Neuronal stem cell (in vitro differentiated cells): ENCODE measurements at regions not wholly inside any gene's neighbourhood (a gene's known extent, or its start where the extent isn't known, plus 50 kb on each side); places are given as distances from the start of the nearest gene placed in this dataset.

Experiments
- DNase-seq: peaks from one replicate; pipeline ENCODE4 v3.0.0-alpha.2; 2013; ENCODE audit warnings: low spot score
- H2AFZ ChIP-seq: one replicate; pipeline ENCODE4 v1.6.1; 2013; ENCODE audit warnings: mild to moderate bottlenecking, low read length, inconsistent platforms
- H2AK5ac ChIP-seq: 2 replicates; pipeline ENCODE4 v1.6.1; 2013; ENCODE audit warnings: low read depth, mild to moderate bottlenecking, inconsistent platforms, low read length, moderate library complexity, mixed read lengths
- H2BK120ac ChIP-seq: 2 replicates; pipeline ENCODE4 v1.6.1; 2013; ENCODE audit warnings: low read depth, mild to moderate bottlenecking, inconsistent platforms, low read length, moderate library complexity, mixed read lengths
- H2BK12ac ChIP-seq: one replicate; pipeline ENCODE4 v1.6.1; 2013; ENCODE audit warnings: low read length, inconsistent platforms
- H2BK15ac ChIP-seq: 2 replicates; pipeline ENCODE4 v1.6.1; 2013; ENCODE audit warnings: mild to moderate bottlenecking, low read length, inconsistent platforms, mixed read lengths
- H2BK5ac ChIP-seq: one replicate; pipeline ENCODE4 v1.6.1; 2013; ENCODE audit warnings: inconsistent platforms, mild to moderate bottlenecking, low read length, moderate library complexity
- H3K14ac ChIP-seq: one replicate; pipeline ENCODE4 v1.6.1; 2013; ENCODE audit warnings: low read length, inconsistent platforms
- H3K18ac ChIP-seq: 2 replicates; pipeline ENCODE4 v1.6.1; 2013; ENCODE audit warnings: low read length, inconsistent platforms
- H3K23ac ChIP-seq: 2 replicates; pipeline ENCODE4 v1.6.1; 2013; ENCODE audit warnings: low read depth, mild to moderate bottlenecking, mixed read lengths, low read length, inconsistent platforms; ENCODE audit not compliant: poor library complexity
- H3K27ac ChIP-seq: replicated peaks from 3 replicates; pipeline ENCODE4 v1.5.1; 2013; ENCODE audit warnings: low read length, inconsistent platforms
- H3K27me3 ChIP-seq, 3 experiments: 2 replicates each; pipeline ENCODE4 v1.6.1; 2013; ENCODE audit warnings: low read length in 3 of 3, mild to moderate bottlenecking in 2 of 3, inconsistent platforms in 1 of 3, low read depth in 1 of 3, mixed read lengths in 1 of 3, moderate library complexity in 1 of 3; ENCODE audit not compliant: control insufficient read depth in 3 of 3, insufficient read depth in 3 of 3
- H3K36me3 ChIP-seq, 2 donors: replicated peaks in 1 of 2; 2 replicates each; pipeline ENCODE4 v1.6.1; 2013; ENCODE audit warnings: low read length in 2 of 2; ENCODE audit not compliant: control insufficient read depth in 2 of 2, insufficient read depth in 2 of 2
- H3K4ac ChIP-seq: 2 replicates; pipeline ENCODE4 v1.6.1; 2013; ENCODE audit warnings: inconsistent platforms, mild to moderate bottlenecking, low read length, moderate library complexity
- H3K4me1 ChIP-seq, 2 donors: 1 replicate in 1 of 2; 2 replicates in 1 of 2; pipeline ENCODE4 v1.6.1; 2013; ENCODE audit warnings: low read length in 2 of 2, low read depth in 1 of 2; ENCODE audit not compliant: control insufficient read depth in 2 of 2, insufficient read depth in 1 of 2
- H3K4me2 ChIP-seq: one replicate; pipeline ENCODE4 v1.6.1; 2013; ENCODE audit warnings: mild to moderate bottlenecking, low read length, inconsistent platforms; ENCODE audit not compliant: insufficient read depth, poor library complexity, severe bottlenecking
- H3K4me3 ChIP-seq, 2 donors: 2 replicates each; pipeline ENCODE4 v1.5.1; 2013; ENCODE audit warnings: low read length in 2 of 2, mild to moderate bottlenecking in 2 of 2, inconsistent platforms in 1 of 2, moderate library complexity in 1 of 2
- H3K79me1 ChIP-seq: one replicate; pipeline ENCODE4 v1.6.1; 2013; ENCODE audit warnings: low read depth, mild to moderate bottlenecking, inconsistent platforms, low read length, moderate library complexity
- H3K9ac ChIP-seq: one replicate; pipeline ENCODE4 v1.6.1; 2013; ENCODE audit warnings: mild to moderate bottlenecking, low read depth, low read length, inconsistent platforms; ENCODE audit not compliant: poor library complexity
- H3K9me3 ChIP-seq, 2 donors: replicated peaks in 1 of 2; 2 replicates each; pipeline versions ENCODE3 to v1.6.1; 2013; ENCODE audit warnings: low read length in 2 of 2, mild to moderate bottlenecking in 2 of 2, inconsistent platforms in 1 of 2, low read depth in 1 of 2, mixed read lengths in 1 of 2, moderate library complexity in 1 of 2; ENCODE audit not compliant: control insufficient read depth in 2 of 2, insufficient read depth in 1 of 2
- H4K8ac ChIP-seq: one replicate; pipeline ENCODE4 v1.6.1; 2013; ENCODE audit warnings: low read depth, mild to moderate bottlenecking, inconsistent platforms, low read length, moderate library complexity
- H4K91ac ChIP-seq: one replicate; pipeline ENCODE4 v1.6.1; 2013; ENCODE audit warnings: low read length, low read depth, mild to moderate bottlenecking, inconsistent platforms; ENCODE audit not compliant: poor library complexity
- WGBS, 2 donors: extraction: QIAGEN DNeasy Blood & Tissue Kit; methylation state at CpG; one replicate each; pipeline ENCODE4 v1.1.7; 2013; ENCODE audit warnings: missing lambda C conversion rate in 2 of 2, mixed read lengths in 1 of 2; ENCODE audit not compliant: insufficient read length in 2 of 2, insufficient replicate concordance in 1 of 2; ENCODE audit errors: extremely low coverage in 2 of 2; 5-methylcytosine and 5-hydroxymethylcytosine counted together

- DNase-seq = no peak
- no CpG with 5 or more reads among the region's 2 CpGs for WGBS, 2 donors
- no peak overlapping the region for H2AK5ac ChIP-seq
These were observed 86.6 kb downstream of the BUB3 start for GRCh38 chr10:123240776-123241175.

GRCh38 chr10:123241391-123242141, 87.4 kb downstream of the BUB3 start:
- no peak overlapping the region for H2BK5ac ChIP-seq
- H3K14ac ChIP-seq = no peak overlapping the region
- no peak overlapping the region for H3K18ac ChIP-seq
- no peak overlapping the region for H3K27ac ChIP-seq
- no peaks in the 10 kb centered on the region for H3K36me3 ChIP-seq
- H3K27me3 ChIP-seq = no peaks in the 10 kb centered on the region
- H3K79me1 ChIP-seq = no peaks in the 10 kb centered on the region
- H4K91ac ChIP-seq = no peak overlapping the region
- H2AFZ ChIP-seq = no peak overlapping the region
- H3K4me2 ChIP-seq = no peak overlapping the region
- no peak overlapping the region for H2AK5ac ChIP-seq
- H3K23ac ChIP-seq = no peak overlapping the region
- H3K9ac ChIP-seq = no peak overlapping the region
- WGBS, 2 donors = no CpG with 5 or more reads among the region's 7 CpGs
- H4K8ac ChIP-seq = no peak overlapping the region
- no peak overlapping the region for H2BK120ac ChIP-seq
- H2BK15ac ChIP-seq = no peak overlapping the region
- no peak overlapping the region for H2BK12ac ChIP-seq
- no peak for DNase-seq
- H3K9me3 ChIP-seq = no peaks in the 10 kb centered on the region
- H3K4ac ChIP-seq = no peak overlapping the region
- no peak overlapping the region for H3K4me3 ChIP-seq
- H3K4me1 ChIP-seq = no peaks in the 10 kb centered on the region

More at GRCh38 chr10:123240776-123241175, 86.6 kb downstream of the BUB3 start:
- no peak overlapping the region for H3K27ac ChIP-seq
- H3K4me3 ChIP-seq = no peak overlapping the region
- no peak overlapping the region for H3K9ac ChIP-seq
- H3K79me1 ChIP-seq = no peaks in the 10 kb centered on the region
- no peaks in the 10 kb centered on the region for H3K36me3 ChIP-seq
- no peak overlapping the region for H2AFZ ChIP-seq
- H2BK15ac ChIP-seq = no peak overlapping the region
- H3K14ac ChIP-seq = no peak overlapping the region
- no peak overlapping the region for H4K8ac ChIP-seq
- no peak overlapping the region for H2BK120ac ChIP-seq
- no peak overlapping the region for H3K4ac ChIP-seq
- H3K4me1 ChIP-seq = no peaks in the 10 kb centered on the region
- H2BK5ac ChIP-seq = no peak overlapping the region
- H3K18ac ChIP-seq = no peak overlapping the region
- no peak overlapping the region for H4K91ac ChIP-seq
- H3K27me3 ChIP-seq = no peaks in the 10 kb centered on the region
- no peak overlapping the region for H3K23ac ChIP-seq
- H3K9me3 ChIP-seq = no peaks in the 10 kb centered on the region
- H2BK12ac ChIP-seq = no peak overlapping the region
- H3K4me2 ChIP-seq = no peak overlapping the region

DNA sequence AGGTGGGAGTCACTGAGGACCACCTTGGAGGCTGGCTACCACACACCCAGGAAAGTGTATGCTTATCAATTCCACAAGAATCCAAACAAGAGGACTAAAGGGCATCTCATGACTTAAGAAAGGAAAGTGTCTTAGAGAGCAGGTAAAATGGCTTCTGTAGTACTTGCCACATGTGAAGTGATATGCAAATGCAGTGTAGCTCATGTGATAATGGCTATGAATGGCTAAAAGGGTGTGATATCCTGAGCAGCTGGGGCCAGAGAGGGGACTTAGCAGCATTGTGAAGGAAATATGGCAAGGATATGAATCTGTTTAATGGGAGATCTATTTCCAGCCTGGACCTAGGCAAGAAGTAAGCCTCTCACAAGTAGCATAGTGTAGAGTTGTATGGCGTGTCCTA, 90.5 kb downstream of the BUB3 start:
- Histone ChIP-seq H4K8ac (no peak overlapping the region), H3K36me3 (no peaks in the 10 kb centered on the region), H3K27me3 (peaks cover 0 to 8% (median 0%) of the 10 kb centered on the region in 3 experiments), H2BK120ac (no peak overlapping the region), H2BK5ac (no peak overlapping the region), H3K14ac (no peak overlapping the region), H3K9ac (no peak overlapping the region), H3K18ac (no peak overlapping the region), H3K79me1 (no peaks in the 10 kb centered on the region), H2BK15ac (no peak overlapping the region), H2AK5ac (no peak overlapping the region), H3K4me1 (no peaks in the 10 kb centered on the region), H2AFZ (no peak overlapping the region), H3K23ac (no peak overlapping the region), H3K4me3 (no peak overlapping the region), H4K91ac (no peak overlapping the region), H3K9me3 (no peaks in the 10 kb centered on the region), H2BK12ac (no peak overlapping the region), H3K4me2 (no peak overlapping the region), H3K27ac (no peak overlapping the region), H3K4ac (no peak overlapping the region)
- no peak for DNase-seq
- no CpG with 5 or more reads among the region's 1 CpG for WGBS, 2 donors

DNA sequence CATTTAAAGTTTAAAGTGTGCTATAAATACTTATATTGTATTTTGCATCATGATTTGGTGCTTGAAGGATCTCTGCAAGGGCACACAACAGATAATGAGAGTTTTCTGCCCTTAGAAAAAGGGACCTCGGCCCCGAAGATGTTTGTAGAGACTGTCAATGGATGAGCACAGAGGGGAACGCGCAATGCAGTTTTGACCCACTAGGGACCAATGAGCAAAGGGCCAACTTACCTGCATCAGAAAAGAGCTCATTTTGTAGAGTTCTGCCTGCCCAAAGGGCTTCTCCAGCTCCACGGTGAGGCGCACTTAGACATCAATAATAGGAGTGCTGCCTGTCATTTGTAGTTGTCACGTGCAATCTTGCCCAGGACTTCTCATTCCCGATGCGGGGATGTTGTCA, 91.1 kb downstream of the BUB3 start:
- no peak overlapping the region for H4K8ac ChIP-seq
- DNase-seq = no peak
- H3K4me2 ChIP-seq = no peak overlapping the region
- H3K4me1 ChIP-seq = peaks cover 0 to 2% of the 10 kb centered on the region in 2 donors
- no peak overlapping the region for H2BK5ac ChIP-seq
- H3K4ac ChIP-seq = no peak overlapping the region
- H2AK5ac ChIP-seq = no peak overlapping the region
- no peak overlapping the region for H3K14ac ChIP-seq
- H2BK12ac ChIP-seq = no peak overlapping the region
- H3K18ac ChIP-seq = no peak overlapping the region
- no peak overlapping the region for H2BK15ac ChIP-seq
- no peaks in the 10 kb centered on the region for H3K79me1 ChIP-seq
- H3K9me3 ChIP-seq = no peaks in the 10 kb centered on the region
- peaks cover 0 to 12% (median 0%) of the 10 kb centered on the region in 3 experiments for H3K27me3 ChIP-seq
- no CpG with 5 or more reads among the region's 9 CpGs for WGBS, 2 donors
- no peaks in the 10 kb centered on the region for H3K36me3 ChIP-seq
- no peak overlapping the region for H3K4me3 ChIP-seq
- no peak overlapping the region for H3K9ac ChIP-seq
- no peak overlapping the region for H4K91ac ChIP-seq
- H2AFZ ChIP-seq = no peak overlapping the region
- no peak overlapping the region for H3K23ac ChIP-seq
- no peak overlapping the region for H3K27ac ChIP-seq
- H2BK120ac ChIP-seq = no peak overlapping the region
